Gastroesophageal sphincter (tissue), 3 donors: ENCODE measurements at regions not wholly inside any gene's neighbourhood (a gene's known extent, or its start where the extent isn't known, plus 50 kb on each side); places are given as distances from the start of the nearest gene placed in this dataset.

ENCODE experiments used
- CTCF ChIP-seq, 4 experiments: fragments of 200-600 bp in 2 of 4; fragments of 450-650 bp in 2 of 4; sonication (generic) in 1 of 4; IDR thresholded peaks; one replicate each; pipeline ENCODE4 v1.5.1; 2017 to 2019; ENCODE audit warnings: antibody characterized with exemption in 4 of 4, mild to moderate bottlenecking in 2 of 4, moderate library complexity in 2 of 4
- EP300 ChIP-seq: sonication (generic); formaldehyde crosslinking; IDR thresholded peaks from one replicate; pipeline ENCODE4 v1.6.1; 2017; ENCODE audit warnings: antibody characterized with exemption, mild to moderate bottlenecking
- POLR2A ChIP-seq, 2 donors: fragments of 450-650 bp; IDR thresholded peaks; one replicate each; pipeline ENCODE4 v1.6.1; 2017; ENCODE audit warnings: antibody characterized with exemption in 2 of 2, mild to moderate bottlenecking in 2 of 2, moderate library complexity in 1 of 2
- POLR2AphosphoS5 ChIP-seq: sonication (generic); formaldehyde crosslinking; IDR thresholded peaks from one replicate; pipeline ENCODE4 v1.6.1; 2017; ENCODE audit warnings: antibody characterized with exemption

- TF ChIP-seq CTCF (IDR thresholded peaks at IDR 0.05) (no peak), POLR2AphosphoS5 (no peak), POLR2A (IDR thresholded peaks at IDR 0.05) (no peak), EP300 (no peak)
Measured at GRCh38 chr4:72629540-72629939, 60.5 kb upstream of the ADAMTS3 start.
